ENCODE measurements at regions not wholly inside any gene's neighbourhood (a gene's known extent, or its start where the extent isn't known, plus 50 kb on each side); places are given as distances from the start of the nearest gene placed in this dataset.
"Not testable (repeated sequence)": the region's sequence is repeated elsewhere in the genome, so short reads cannot be mapped to it uniquely, and the experiment has no call there.

- DNase-seq (ENCODE audit: low read depth): peak; percentile 4
Observed at GRCh38 chr3:110814170-110815007, 257.2 kb upstream of the NECTIN3 start.

- no peak for DNase-seq (ENCODE audit: low read depth)
Observed at GRCh38 chr3:110815008-110815583, 256.5 kb upstream of the NECTIN3 start.

- no peak for DNase-seq (ENCODE audit: low read depth)
Observed at GRCh38 chr3:110816008-110816407, 255.6 kb upstream of the NECTIN3 start.

- no peak for DNase-seq (ENCODE audit: low read depth)
Observed at GRCh38 chr3:110821586-110821985, 250.0 kb upstream of the NECTIN3 start.

- no peak for DNase-seq (ENCODE audit: low read depth)
Observed at GRCh38 chr3:110822971-110823370, 248.6 kb upstream of the NECTIN3 start.

GRCh38 chr3:110846971-110847370 is 224.6 kb upstream of the NECTIN3 start:
- DNase-seq (ENCODE audit: low read depth): no peak

GRCh38 chr3:110849064-110849463 is 222.6 kb upstream of the NECTIN3 start:
- DNase-seq (ENCODE audit: low read depth): no peak

- DNase-seq (ENCODE audit: low read depth): no peak
Observed at GRCh38 chr3:110851736-110852135, 219.9 kb upstream of the NECTIN3 start.

- DNase-seq (ENCODE audit: low read depth): no peak
Observed at GRCh38 chr3:110855207-110855606, 216.4 kb upstream of the NECTIN3 start.

- no peak for DNase-seq (ENCODE audit: low read depth)
Observed at GRCh38 chr3:110856916-110857315, 214.7 kb upstream of the NECTIN3 start.

GRCh38 chr3:110858549-110858948 is 213.1 kb upstream of the NECTIN3 start:
- DNase-seq (ENCODE audit: low read depth): no peak

- no peak for DNase-seq (ENCODE audit: low read depth)
Observed at GRCh38 chr3:110859336-110859735, 212.3 kb upstream of the NECTIN3 start.

GRCh38 chr3:110859993-110860392 is 211.6 kb upstream of the NECTIN3 start:
- no peak for DNase-seq (ENCODE audit: low read depth)

- no peak for DNase-seq (ENCODE audit: low read depth)
Observed at GRCh38 chr3:110865934-110866333, 205.7 kb upstream of the NECTIN3 start.

GRCh38 chr3:110868106-110868505 is 203.5 kb upstream of the NECTIN3 start:
- DNase-seq (ENCODE audit: low read depth): no peak

- no peak for DNase-seq (ENCODE audit: low read depth)
Observed at GRCh38 chr3:110869736-110870135, 201.9 kb upstream of the NECTIN3 start.

- no peak for DNase-seq (ENCODE audit: low read depth)
Observed at GRCh38 chr3:110871869-110872268, 199.7 kb upstream of the NECTIN3 start.

GRCh38 chr3:110878692-110879091 is 192.9 kb upstream of the NECTIN3 start:
- no peak for DNase-seq (ENCODE audit: low read depth)

- DNase-seq (ENCODE audit: low read depth): no peak
Observed at GRCh38 chr3:110881069-110881468, 190.5 kb upstream of the NECTIN3 start.

- no peak for DNase-seq (ENCODE audit: low read depth)
Observed at GRCh38 chr3:110886222-110886893, 185.3 kb upstream of the NECTIN3 start.

GRCh38 chr3:110887176-110887575 is 184.4 kb upstream of the NECTIN3 start:
- no peak for DNase-seq (ENCODE audit: low read depth)

- DNase-seq (ENCODE audit: low read depth): not testable (repeated sequence)
Observed at GRCh38 chr3:110888625-110889375, 182.8 kb upstream of the NECTIN3 start.

- DNase-seq (ENCODE audit: low read depth): not testable (repeated sequence)
Observed at GRCh38 chr3:110889376-110889699, 182.3 kb upstream of the NECTIN3 start.
